Upper lobe of left lung (tissue), 6 donors: ENCODE measurements at regions not wholly inside any gene's neighbourhood (a gene's known extent, or its start where the extent isn't known, plus 50 kb on each side); places are given as distances from the start of the nearest gene placed in this dataset.

ENCODE experiments used
- ATAC-seq, 2 donors: fragments of 200-7000 bp; cut with Tn5 transposase; one replicate each; pipeline ENCODE4 v1.9.1; 2022; ENCODE audit warnings: mild to moderate bottlenecking in 2 of 2, moderate library complexity in 2 of 2; ENCODE audit not compliant: low FRiP score in 2 of 2
- DNase-seq, 2 donors: peaks; one replicate each; pipeline ENCODE4 v3.0.0-alpha.2; 2019 to 2020
- H3K27ac ChIP-seq, 4 donors: fragments of 200-600 bp; sonication (generic); one replicate each; pipeline ENCODE4 v1.5.1; 2016 to 2019
- H3K27me3 ChIP-seq, 4 donors: fragments of 200-600 bp; sonication (generic); one replicate each; pipeline ENCODE4 v1.5.1; 2017 to 2019
- H3K36me3 ChIP-seq, 4 donors: fragments of 200-600 bp; sonication (generic); one replicate each; pipeline ENCODE4 v1.5.1; 2016 to 2019
- H3K4me1 ChIP-seq, 4 donors: fragments of 200-600 bp; sonication (generic); one replicate each; pipeline ENCODE4 v1.5.1; 2018 to 2019
- H3K4me3 ChIP-seq, 4 donors: fragments of 200-600 bp; sonication (generic); one replicate each; pipeline ENCODE4 v1.5.1; 2017 to 2019; ENCODE audit warnings: mild to moderate bottlenecking in 2 of 4, moderate library complexity in 1 of 4
- H3K9me3 ChIP-seq, 4 donors: fragments of 200-600 bp; sonication (generic); one replicate each; pipeline ENCODE4 v1.5.1; 2018 to 2019
- EP300 ChIP-seq, 4 donors: sonication (generic); formaldehyde crosslinking; IDR thresholded peaks; one replicate each; pipeline ENCODE4 v1.5.1; 2017; ENCODE audit warnings: antibody characterized with exemption in 4 of 4, control low read depth in 2 of 4
- POLR2A ChIP-seq, 4 donors: fragments of 450-650 bp; IDR thresholded peaks; one replicate each; pipeline ENCODE4 v1.5.1; 2016 to 2017; ENCODE audit warnings: antibody characterized with exemption in 4 of 4, mild to moderate bottlenecking in 2 of 4
- POLR2AphosphoS5 ChIP-seq, 2 donors: sonication (generic); formaldehyde crosslinking; IDR thresholded peaks; one replicate each; pipeline ENCODE4 v1.5.1; 2017; ENCODE audit warnings: antibody characterized with exemption in 2 of 2
- WGBS, 2 donors: methylation state at CpG; one replicate each; pipeline ENCODE4 v1.1.5; 2017 to 2018; 5-methylcytosine and 5-hydroxymethylcytosine counted together
- TF ChIP-seq, protein P1 (sequence below), 6 experiments: fragments of 450-650 bp in 4 of 6; fragments of 200-600 bp in 2 of 6; sonication (generic) in 2 of 6; IDR thresholded peaks; one replicate each; pipeline ENCODE4 v1.5.1; 2016 to 2019; ENCODE audit warnings: antibody characterized with exemption in 6 of 6
- donor health status: DM: no; HTN: no; CAD: no; lungs with moderate emphysema.
- donor health status: DM: no; HTN: yes; CAD: no; lungs with severe emphysema.

DNA sequence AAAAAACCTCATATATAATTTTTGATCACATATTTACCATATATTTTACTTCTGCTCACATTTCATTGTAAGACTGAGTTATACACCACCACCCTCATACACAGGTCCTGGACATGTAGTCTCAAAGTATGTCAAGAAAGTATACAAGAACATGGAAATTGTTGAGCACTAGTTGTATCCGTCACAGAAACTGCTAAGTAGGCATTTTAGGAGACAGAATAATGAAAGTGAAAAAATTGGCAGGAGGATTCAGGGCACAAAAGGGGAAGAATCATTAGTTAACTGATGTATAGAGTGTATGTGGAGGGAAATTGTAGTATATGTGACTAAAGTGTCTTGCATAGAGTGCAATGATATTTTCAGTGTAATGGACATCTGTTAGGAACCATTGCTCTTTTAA lies 458.8 kb downstream of the TFAP2B start:
- no peaks in the 10 kb centered on the region for H3K9me3 ChIP-seq
- no peaks in the 10 kb centered on the region for H3K27me3 ChIP-seq
- WGBS, 2 donors = 78% methylated on average over 1 of the region's 1 CpG
- H3K36me3 ChIP-seq = no peaks in the 10 kb centered on the region
- ATAC-seq (no peak), DNase-seq (no peak)
- H3K4me1 ChIP-seq = no peaks in the 10 kb centered on the region
- H3K4me3 ChIP-seq = no peak overlapping the region
- no peak for TF ChIP-seq POLR2A (IDR thresholded peaks at IDR 0.05)
- TF ChIP-seq EP300 (IDR thresholded peaks at IDR 0.05) = no peak
- TF ChIP-seq, protein P1, sequence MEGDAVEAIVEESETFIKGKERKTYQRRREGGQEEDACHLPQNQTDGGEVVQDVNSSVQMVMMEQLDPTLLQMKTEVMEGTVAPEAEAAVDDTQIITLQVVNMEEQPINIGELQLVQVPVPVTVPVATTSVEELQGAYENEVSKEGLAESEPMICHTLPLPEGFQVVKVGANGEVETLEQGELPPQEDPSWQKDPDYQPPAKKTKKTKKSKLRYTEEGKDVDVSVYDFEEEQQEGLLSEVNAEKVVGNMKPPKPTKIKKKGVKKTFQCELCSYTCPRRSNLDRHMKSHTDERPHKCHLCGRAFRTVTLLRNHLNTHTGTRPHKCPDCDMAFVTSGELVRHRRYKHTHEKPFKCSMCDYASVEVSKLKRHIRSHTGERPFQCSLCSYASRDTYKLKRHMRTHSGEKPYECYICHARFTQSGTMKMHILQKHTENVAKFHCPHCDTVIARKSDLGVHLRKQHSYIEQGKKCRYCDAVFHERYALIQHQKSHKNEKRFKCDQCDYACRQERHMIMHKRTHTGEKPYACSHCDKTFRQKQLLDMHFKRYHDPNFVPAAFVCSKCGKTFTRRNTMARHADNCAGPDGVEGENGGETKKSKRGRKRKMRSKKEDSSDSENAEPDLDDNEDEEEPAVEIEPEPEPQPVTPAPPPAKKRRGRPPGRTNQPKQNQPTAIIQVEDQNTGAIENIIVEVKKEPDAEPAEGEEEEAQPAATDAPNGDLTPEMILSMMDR (IDR thresholded peaks at IDR 0.05) = no peak
- no peak for TF ChIP-seq POLR2AphosphoS5 (IDR thresholded peaks at IDR 0.05)
- no peak overlapping the region for H3K27ac ChIP-seq

DNA sequence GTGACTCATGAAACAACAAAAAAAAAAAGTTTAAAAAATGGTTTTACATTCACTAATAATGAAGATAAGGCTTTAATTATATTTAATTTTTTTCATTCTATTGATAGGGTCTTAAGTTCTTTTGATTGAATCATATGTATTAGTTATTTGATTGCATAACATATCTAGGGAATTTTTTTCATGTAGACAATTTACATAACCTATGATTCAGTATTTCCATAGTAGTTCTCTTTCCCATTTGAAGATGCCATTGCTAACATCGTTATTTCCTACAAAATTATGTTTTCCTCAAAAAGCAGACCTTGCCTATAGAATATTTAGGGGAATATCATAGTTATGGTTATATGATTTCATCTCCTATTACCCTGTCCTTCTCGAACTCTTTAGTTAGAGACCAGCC lies 463.4 kb downstream of the TFAP2B start:
- no peak overlapping the region for H3K27ac ChIP-seq
- no peaks in the 10 kb centered on the region for H3K27me3 ChIP-seq
- WGBS, 2 donors = 74 to 75% methylated on average over 2 of the region's 2 CpGs
- H3K4me1 ChIP-seq = no peaks in the 10 kb centered on the region
- TF ChIP-seq, protein P1 (IDR thresholded peaks at IDR 0.05) = no peak
- TF ChIP-seq POLR2A (IDR thresholded peaks at IDR 0.05) = no peak
- no peak for TF ChIP-seq POLR2AphosphoS5 (IDR thresholded peaks at IDR 0.05)
- TF ChIP-seq EP300 (IDR thresholded peaks at IDR 0.05) = no peak
- H3K36me3 ChIP-seq = no peaks in the 10 kb centered on the region
- DNase-seq (no peak), ATAC-seq (no peak)
- H3K9me3 ChIP-seq = no peaks in the 10 kb centered on the region
- H3K4me3 ChIP-seq = no peak overlapping the region

- DNase-seq (no peak), ATAC-seq (no peak)
- TF ChIP-seq POLR2A (IDR thresholded peaks at IDR 0.05) (no peak), EP300 (IDR thresholded peaks at IDR 0.05) (no peak), POLR2AphosphoS5 (IDR thresholded peaks at IDR 0.05) (no peak)
- TF ChIP-seq, protein P1 (IDR thresholded peaks at IDR 0.05) = no peak
- no peaks in the 10 kb centered on the region for H3K4me1 ChIP-seq
- H3K36me3 ChIP-seq = no peaks in the 10 kb centered on the region
- WGBS, 2 donors = 73 to 77% methylated on average over 6 of the region's 6 CpGs
- no peaks in the 10 kb centered on the region for H3K27me3 ChIP-seq
- no peaks in the 10 kb centered on the region for H3K9me3 ChIP-seq
- no peak overlapping the region for H3K27ac ChIP-seq
- H3K4me3 ChIP-seq = no peak overlapping the region
These were observed 465.2 kb downstream of the TFAP2B start for GRCh38 chr6:51283723-51284355.

DNA sequence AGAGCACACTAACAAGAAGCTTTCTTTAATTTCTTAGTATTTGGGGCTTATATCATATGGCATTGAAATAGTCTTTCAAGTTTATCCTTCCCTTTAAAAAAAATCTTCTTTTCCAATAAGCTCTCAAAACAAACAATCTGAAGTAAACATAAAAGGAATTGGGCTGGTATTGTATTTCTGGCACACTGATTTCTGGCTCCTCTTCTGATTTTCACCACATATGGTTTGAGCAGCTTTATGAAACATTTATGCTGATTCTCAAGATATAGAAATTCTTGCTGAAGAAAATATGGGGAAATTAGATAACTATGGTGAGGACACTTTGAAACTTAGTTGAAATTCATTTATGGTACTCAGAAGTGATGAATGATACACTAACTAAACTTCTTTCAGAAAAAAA lies 467.2 kb downstream of the TFAP2B start:
- DNase-seq = no peak
- Histone ChIP-seq H3K4me1 (no peaks in the 10 kb centered on the region), H3K9me3 (no peaks in the 10 kb centered on the region), H3K36me3 (no peaks in the 10 kb centered on the region), H3K4me3 (no peak overlapping the region), H3K27ac (no peak overlapping the region), H3K27me3 (no peaks in the 10 kb centered on the region)
- TF ChIP-seq, protein P1 (IDR thresholded peaks at IDR 0.05) = no peak
- TF ChIP-seq POLR2A (IDR thresholded peaks at IDR 0.05) = no peak
- ATAC-seq = no peak

GRCh38 chr6:51289041-51289440 lies 470.4 kb downstream of the TFAP2B start:
- WGBS, 2 donors = 85 to 89% methylated on average over 3 of the region's 3 CpGs
- ATAC-seq = no peak
- H3K4me1 ChIP-seq = no peaks in the 10 kb centered on the region

More at GRCh38 chr6:51289041-51289440, 470.4 kb downstream of the TFAP2B start:
- no peak overlapping the region for H3K27ac ChIP-seq
- no peaks in the 10 kb centered on the region for H3K36me3 ChIP-seq
- H3K9me3 ChIP-seq = no peaks in the 10 kb centered on the region
- TF ChIP-seq POLR2AphosphoS5 (IDR thresholded peaks at IDR 0.05) = no peak
- TF ChIP-seq, protein P1 (IDR thresholded peaks at IDR 0.05) = no peak
- no peaks in the 10 kb centered on the region for H3K27me3 ChIP-seq
- no peak for DNase-seq
- H3K4me3 ChIP-seq = no peak overlapping the region
